CD14-positive monocyte (primary cell): ENCODE measurements at regions not wholly inside any gene's neighbourhood (a gene's known extent, or its start where the extent isn't known, plus 50 kb on each side); places are given as distances from the start of the nearest gene placed in this dataset.

Source experiments
- DNase-seq, 3 donors: peaks; one replicate each; pipeline ENCODE4 v3.0.0-alpha.2; 2011 to 2022
- H2AFZ ChIP-seq: 2 replicates; pipeline ENCODE4 v1.6.0; 2012; ENCODE audit warnings: mild to moderate bottlenecking, low read depth, low read length, inconsistent platforms; ENCODE audit not compliant: insufficient read depth, poor library complexity, severe bottlenecking
- H3K27ac ChIP-seq, 2 donors: 1 replicate in 1 of 2; 2 replicates in 1 of 2; pipeline ENCODE4 v1.5.1; 2012 to 2013; ENCODE audit warnings: low read length in 2 of 2, control low read depth in 1 of 2, inconsistent platforms in 1 of 2, low read depth in 1 of 2, mild to moderate bottlenecking in 1 of 2
- H3K27me3 ChIP-seq, 2 donors: one replicate each; pipeline versions ENCODE4 v1.6.0 to v1.6.1; 2011 to 2013; ENCODE audit warnings: low read length in 2 of 2; ENCODE audit not compliant: control insufficient read depth in 2 of 2, insufficient read depth in 2 of 2
- H3K36me3 ChIP-seq, 2 donors: replicated peaks in 1 of 2; 1 replicate in 1 of 2; 2 replicates in 1 of 2; pipeline versions ENCODE4 v1.5.1 to v1.6.1; 2012 to 2013; ENCODE audit warnings: low read length in 2 of 2, control low read depth in 1 of 2, inconsistent platforms in 1 of 2, mild to moderate bottlenecking in 1 of 2; ENCODE audit not compliant: insufficient read depth in 2 of 2, control insufficient read depth in 1 of 2
- H3K4me1 ChIP-seq, 2 donors: 1 replicate in 1 of 2; 2 replicates in 1 of 2; pipeline versions ENCODE4 v1.5.1 to v1.6.1; 2012 to 2013; ENCODE audit warnings: low read length in 2 of 2, control low read depth in 1 of 2, inconsistent platforms in 1 of 2, mild to moderate bottlenecking in 1 of 2, moderate library complexity in 1 of 2; ENCODE audit not compliant: insufficient read depth in 2 of 2, control insufficient read depth in 1 of 2
- H3K4me2 ChIP-seq: replicated peaks from 2 replicates; pipeline ENCODE3; 2012; ENCODE audit warnings: low read length, moderate library complexity, mild to moderate bottlenecking; ENCODE audit not compliant: poor library complexity, severe bottlenecking; ENCODE audit errors: extremely low read depth
- H3K4me3 ChIP-seq, 3 experiments: fragments of 200-600 bp in 1 of 3; sonication (generic) in 1 of 3; replicated peaks in 1 of 3; 1 replicate in 2 of 3; 2 replicates in 1 of 3; pipeline ENCODE4 v1.5.1; 2011 to 2013; ENCODE audit warnings: low read length in 3 of 3, mild to moderate bottlenecking in 3 of 3, control low read depth in 2 of 3, low read depth in 2 of 3, inconsistent platforms in 1 of 3, moderate library complexity in 1 of 3
- H3K79me2 ChIP-seq: 2 replicates; pipeline ENCODE4 v1.6.0; 2012; ENCODE audit warnings: mild to moderate bottlenecking, control low read depth, inconsistent platforms, low read length, moderate library complexity; ENCODE audit not compliant: insufficient read depth
- H3K9ac ChIP-seq: 2 replicates; pipeline ENCODE4 v1.6.0; 2017; ENCODE audit warnings: low read length, mild to moderate bottlenecking; ENCODE audit not compliant: insufficient read depth, poor library complexity, severe bottlenecking
- H3K9me3 ChIP-seq, 2 donors: replicated peaks in 1 of 2; 1 replicate in 1 of 2; 2 replicates in 1 of 2; pipeline versions ENCODE4 v1.5.1 to v1.6.1; 2012 to 2013; ENCODE audit warnings: low read length in 2 of 2, control low read depth in 1 of 2; ENCODE audit not compliant: control insufficient read depth in 1 of 2, insufficient read depth in 1 of 2
- H4K20me1 ChIP-seq: 2 replicates; pipeline ENCODE4 v1.6.0; 2012; ENCODE audit warnings: mild to moderate bottlenecking, low read length, control low read depth, moderate library complexity; ENCODE audit not compliant: insufficient read depth
- H3K27ac Mint-ChIP-seq, 7 donors: one replicate each; pipeline ENCODE4 v1.8.0; 2020; ENCODE audit warnings: mild to moderate bottlenecking in 7 of 7, mixed read lengths in 7 of 7, moderate library complexity in 6 of 7, inconsistent platforms in 2 of 7
- H3K27me3 Mint-ChIP-seq, 3 donors: one replicate each; pipeline ENCODE4 v1.8.0; 2021 to 2022; ENCODE audit warnings: low read depth in 3 of 3, mild to moderate bottlenecking in 3 of 3, mixed read lengths in 3 of 3, moderate library complexity in 3 of 3, inconsistent platforms in 1 of 3
- H3K36me3 Mint-ChIP-seq, 2 donors: one replicate each; pipeline ENCODE4 v1.8.0; 2020; ENCODE audit warnings: mixed read lengths in 2 of 2, inconsistent platforms in 1 of 2, mild to moderate bottlenecking in 1 of 2
- H3K4me1 Mint-ChIP-seq: one replicate; pipeline ENCODE4 v1.8.0; 2020; ENCODE audit warnings: mild to moderate bottlenecking, mixed read lengths
- H3K4me3 Mint-ChIP-seq, 2 donors: one replicate each; pipeline ENCODE4 v1.8.0; 2020; ENCODE audit warnings: mild to moderate bottlenecking in 2 of 2, mixed read lengths in 2 of 2, moderate library complexity in 1 of 2
- H3K9me3 Mint-ChIP-seq, 7 donors: one replicate each; pipeline ENCODE4 v1.8.0; 2020 to 2022; ENCODE audit warnings: mixed read lengths in 7 of 7, mild to moderate bottlenecking in 6 of 7, moderate library complexity in 6 of 7, inconsistent platforms in 2 of 7
- CTCF ChIP-seq: fragments of 200-600 bp; IDR thresholded peaks from one replicate; pipeline ENCODE4 v1.8.0; 2022; ENCODE audit warnings: antibody characterized with exemption, mild to moderate bottlenecking
- whole genome bisulfite sequencing: methylation state at CpG from one replicate; pipeline ENCODE4 v1.1.5; 2013; ENCODE audit warnings: missing lambda C conversion rate; ENCODE audit not compliant: insufficient coverage; 5-methylcytosine and 5-hydroxymethylcytosine counted together
- intact Hi-C, 2 donors: fragments of 100-400 bp; cut with micrococcal nuclease; formaldehyde crosslinking; loops; one replicate each; pipeline versions ENCODE4 v1.15.0 to v1.15.1; 2023

GRCh38 chr2:154978244-154978643, 279.7 kb downstream of the KCNJ3 start:
- H3K9me3 ChIP-seq: no peaks in the 10 kb centered on the region
- WGBS: 53% methylated on average over 4 of the region's 4 CpGs
- peaks cover 0 to 1% (median 0%) of the 10 kb centered on the region in 3 donors for H3K27me3 Mint-ChIP-seq

DNA sequence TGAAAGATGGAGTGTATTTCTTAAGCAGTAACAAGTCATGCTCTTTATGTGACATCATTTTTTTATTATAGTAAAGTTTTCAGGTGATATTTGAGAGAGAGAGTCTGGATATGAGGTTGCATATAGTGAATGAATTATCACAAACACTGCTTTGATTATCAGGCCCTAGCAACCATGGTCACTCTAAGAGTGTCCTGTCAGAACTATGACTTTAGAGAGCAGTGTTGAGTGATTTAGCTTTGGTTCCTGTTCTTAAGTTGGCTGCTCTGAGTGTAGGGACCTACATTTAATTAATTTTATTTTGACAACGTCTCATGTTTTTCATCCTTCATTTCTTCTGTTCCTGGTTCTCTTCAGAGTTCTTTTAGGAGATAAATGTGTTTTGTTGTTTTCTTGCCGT, 275.5 kb downstream of the KCNJ3 start:
- Histone ChIP-seq H3K79me2 (no peaks in the 10 kb centered on the region), H3K4me3 (no peak overlapping the region), H3K9ac (no peak overlapping the region), H3K4me2 (no peak overlapping the region), H4K20me1 (no peaks in the 10 kb centered on the region), H3K27me3 (no peaks in the 10 kb centered on the region), H3K36me3 (no peaks in the 10 kb centered on the region), H2AFZ (no peak overlapping the region), H3K9me3 (no peaks in the 10 kb centered on the region), H3K4me1 (no peaks in the 10 kb centered on the region), H3K27ac (no peak overlapping the region)
- no peak overlapping the region for H3K4me3 Mint-ChIP-seq
- peaks cover 3% of the 10 kb centered on the region for H3K4me1 Mint-ChIP-seq
- intact Hi-C loops: no loop called here
- H3K27ac Mint-ChIP-seq: no peak overlapping the region
- peaks cover 0 to 2% (median 0%) of the 10 kb centered on the region in 7 donors for H3K9me3 Mint-ChIP-seq
- WGBS: 0% methylated on average over 1 of the region's 2 CpGs
- no peak for TF ChIP-seq CTCF
- H3K36me3 Mint-ChIP-seq: no peaks in the 10 kb centered on the region
- no peaks in the 10 kb centered on the region for H3K27me3 Mint-ChIP-seq
- DNase-seq: no peak

More at GRCh38 chr2:154978244-154978643, 279.7 kb downstream of the KCNJ3 start:
- Histone ChIP-seq H4K20me1 (no peaks in the 10 kb centered on the region), H2AFZ (no peak overlapping the region), H3K27me3 (no peaks in the 10 kb centered on the region), H3K4me3 (no peak overlapping the region), H3K36me3 (no peaks in the 10 kb centered on the region), H3K9ac (no peak overlapping the region), H3K79me2 (no peaks in the 10 kb centered on the region), H3K4me1 (no peaks in the 10 kb centered on the region), H3K4me2 (no peak overlapping the region), H3K27ac (no peak overlapping the region)
- peaks cover 3% of the 10 kb centered on the region for H3K4me1 Mint-ChIP-seq
- H3K9me3 Mint-ChIP-seq: no peaks in the 10 kb centered on the region
- peak in 1 of 3 donors; percentile 6 for DNase-seq
- H3K36me3 Mint-ChIP-seq: no peaks in the 10 kb centered on the region
- no peak for TF ChIP-seq CTCF
- no peak overlapping the region for H3K27ac Mint-ChIP-seq
- intact Hi-C loops: no loop called here
- H3K4me3 Mint-ChIP-seq: no peak overlapping the region
